ENCODE measurements at regions not wholly inside any gene's neighbourhood (a gene's known extent, or its start where the extent isn't known, plus 50 kb on each side); places are given as distances from the start of the nearest gene placed in this dataset.

DNA sequence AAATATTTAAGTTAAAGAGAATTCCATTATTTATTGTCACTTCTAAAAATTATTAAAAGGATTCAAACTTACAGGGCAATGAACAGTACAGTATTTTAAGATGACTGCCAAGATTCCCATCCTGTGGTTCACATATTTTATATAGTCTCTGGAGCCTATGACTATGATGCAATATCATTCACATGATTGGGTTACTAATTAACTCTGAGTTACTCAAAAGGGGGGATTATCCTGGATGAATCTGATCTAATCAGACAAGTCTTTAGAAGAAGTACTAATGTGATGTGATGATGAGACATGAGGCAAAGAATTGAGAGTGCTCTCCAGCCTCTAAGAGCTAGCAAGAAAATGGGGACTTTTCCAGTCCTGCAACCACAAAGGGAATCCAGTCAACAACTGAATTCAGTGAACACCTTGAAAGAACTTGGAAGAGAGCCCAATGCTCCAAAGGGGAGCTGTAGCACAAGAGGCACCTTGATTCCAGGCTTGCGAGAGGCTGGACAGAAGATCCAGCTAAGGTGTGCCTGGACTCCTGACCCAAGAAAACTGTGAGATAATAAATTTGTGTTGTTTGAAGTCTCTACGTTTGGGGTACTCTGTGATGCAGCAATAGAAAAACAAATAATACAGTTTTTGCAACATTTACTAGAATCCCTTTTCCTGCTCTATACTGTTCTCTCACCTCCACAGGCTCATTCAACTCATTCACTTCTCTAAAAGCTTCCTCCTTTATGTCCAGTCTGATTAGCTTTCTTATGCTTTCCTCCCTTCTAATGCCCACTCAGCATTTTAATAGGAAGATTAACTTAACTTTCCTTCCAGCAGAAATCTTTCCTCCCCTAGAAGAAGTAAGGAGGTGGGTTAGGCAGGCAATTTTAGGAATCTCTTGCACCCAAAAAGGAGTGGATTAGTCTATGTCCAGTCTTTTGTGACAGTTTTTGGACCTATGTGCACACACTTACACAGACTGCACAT is 133.8 kb upstream of the LCORL start:
- TF ChIP-seq CTCF (conservative IDR thresholded peaks at IDR 0.05; ENCODE audit: low read length) = no peak

DNA sequence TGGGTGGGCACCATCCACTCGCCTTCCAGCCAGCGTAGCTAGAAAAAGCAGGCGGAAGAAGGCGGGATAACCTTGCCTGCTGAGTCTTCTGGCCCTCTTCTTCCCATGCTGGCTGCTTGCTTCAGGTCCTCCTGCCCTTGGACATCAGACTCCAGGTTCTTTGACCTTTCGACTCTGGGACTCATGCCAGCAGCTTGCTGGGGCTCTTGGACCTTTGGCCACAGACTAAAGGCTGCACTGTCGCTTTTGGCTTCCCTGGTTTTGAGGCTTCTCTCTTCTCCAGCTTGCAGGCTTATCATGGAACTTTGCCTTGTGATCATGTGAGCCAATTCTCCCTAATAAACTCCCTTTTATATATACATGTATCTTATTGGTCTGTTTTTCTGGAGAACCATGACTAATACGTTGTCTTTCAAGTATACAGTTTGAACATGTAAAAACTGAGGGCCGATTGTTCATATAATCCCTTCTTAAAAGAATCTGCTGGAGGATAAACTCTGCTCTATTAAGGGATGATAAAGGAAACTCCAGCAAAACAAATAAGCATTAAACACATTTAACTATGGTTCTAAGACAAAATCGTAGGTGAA is 116.6 kb upstream of the LCORL start:
- no peak for DNase-seq (ENCODE audit: low read depth)
- H3K4me3 ChIP-seq (ENCODE audit: low read length) = no peak overlapping the region
- no peak for TF ChIP-seq CTCF (conservative IDR thresholded peaks at IDR 0.05; ENCODE audit: low read length)

More for the DNA sequence above, 133.8 kb upstream of the LCORL start:
- no peak overlapping the region for H3K4me3 ChIP-seq (ENCODE audit: low read length)
- no peak for DNase-seq (ENCODE audit: low read depth)

DNA sequence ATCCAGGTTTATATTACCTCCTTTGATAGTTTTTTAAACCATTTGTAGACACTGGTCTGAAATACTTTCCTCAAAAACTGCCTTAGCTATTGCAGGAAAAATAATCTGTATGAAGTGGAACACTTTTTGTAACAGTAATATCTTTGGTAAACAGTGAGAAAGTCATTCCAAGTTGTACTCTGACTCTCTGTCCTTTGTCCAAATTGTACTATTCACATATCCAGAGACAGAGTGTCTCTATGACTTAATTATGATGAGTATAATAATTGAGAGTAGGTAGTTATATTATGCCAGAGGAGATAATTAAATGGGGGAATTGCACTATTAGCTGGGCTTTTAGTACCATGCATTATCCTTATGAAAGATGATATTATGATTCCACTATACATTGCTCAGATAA is 112.6 kb upstream of the LCORL start:
- DNase-seq (ENCODE audit: low read depth) = no peak
- no peak overlapping the region for H3K4me3 ChIP-seq (ENCODE audit: low read length)
- TF ChIP-seq CTCF (conservative IDR thresholded peaks at IDR 0.05; ENCODE audit: low read length) = no peak

DNA sequence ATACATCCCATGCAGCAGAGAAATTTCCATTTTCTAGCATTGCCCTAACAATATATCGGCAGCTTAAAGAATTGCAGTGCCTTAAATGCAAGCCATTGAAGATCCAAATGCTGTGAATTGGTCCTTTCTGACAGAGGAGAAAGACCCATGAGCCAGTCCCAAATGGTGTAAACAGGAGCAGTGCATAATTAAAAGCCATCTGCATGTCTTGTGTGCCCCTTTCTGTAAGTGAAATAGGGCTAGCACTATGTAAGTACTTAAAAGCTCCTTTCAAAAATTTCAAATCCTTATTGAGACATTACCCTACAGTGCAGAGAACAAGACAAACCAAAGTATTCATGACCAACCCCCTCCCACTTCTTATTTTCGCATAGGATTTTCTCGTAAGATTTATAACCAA is 108.7 kb upstream of the LCORL start:
- TF ChIP-seq CTCF (conservative IDR thresholded peaks at IDR 0.05; ENCODE audit: low read length) = no peak
- DNase-seq (ENCODE audit: low read depth) = no peak
- H3K4me3 ChIP-seq (ENCODE audit: low read length) = no peak overlapping the region

DNA sequence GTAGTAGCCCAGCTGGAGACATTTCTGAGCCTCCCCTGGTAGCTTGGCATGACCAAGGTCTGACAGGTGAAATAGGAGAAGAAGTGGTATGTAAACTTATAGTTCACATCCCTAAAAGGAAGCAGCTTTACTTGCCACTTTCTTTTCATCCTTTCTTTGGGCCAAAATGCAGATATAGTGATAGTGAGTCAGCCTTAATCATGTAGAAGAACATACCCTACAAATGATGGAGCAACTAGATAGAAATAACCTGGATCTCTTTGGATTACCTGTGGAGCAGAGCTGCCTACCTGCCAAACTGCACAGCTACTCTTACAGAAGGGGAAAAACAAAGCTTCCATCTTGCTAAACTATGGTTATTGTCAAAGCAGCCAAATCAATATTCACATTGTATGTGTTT is 106.7 kb upstream of the LCORL start:
- TF ChIP-seq CTCF (conservative IDR thresholded peaks at IDR 0.05; ENCODE audit: low read length) = no peak
- no peak overlapping the region for H3K4me3 ChIP-seq (ENCODE audit: low read length)
- no peak for DNase-seq (ENCODE audit: low read depth)

DNA sequence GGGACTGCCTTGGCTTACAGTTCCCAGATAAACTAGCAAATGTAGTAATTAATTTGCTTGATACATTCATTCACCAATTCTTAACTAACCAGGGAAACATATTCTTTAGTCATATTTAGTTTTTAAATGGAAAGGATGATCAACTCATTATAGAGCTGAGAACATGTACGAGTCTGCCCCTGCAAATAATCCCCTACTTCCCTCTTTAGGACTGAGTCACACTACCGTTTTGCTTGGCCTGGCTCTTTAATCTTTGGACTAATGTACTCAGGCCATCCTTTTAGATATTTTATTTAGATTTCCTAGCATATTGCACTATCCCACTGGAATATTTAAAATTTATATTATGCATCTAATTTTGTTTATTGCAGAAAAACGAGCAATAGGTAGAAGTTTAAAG is 105.5 kb upstream of the LCORL start:
- DNase-seq (ENCODE audit: low read depth) = no peak
- TF ChIP-seq CTCF (conservative IDR thresholded peaks at IDR 0.05; ENCODE audit: low read length) = no peak
- no peak overlapping the region for H3K4me3 ChIP-seq (ENCODE audit: low read length)
